ENCODE measurements at regions not wholly inside any gene's neighbourhood (a gene's known extent, or its start where the extent isn't known, plus 50 kb on each side); places are given as distances from the start of the nearest gene placed in this dataset.

DNA sequence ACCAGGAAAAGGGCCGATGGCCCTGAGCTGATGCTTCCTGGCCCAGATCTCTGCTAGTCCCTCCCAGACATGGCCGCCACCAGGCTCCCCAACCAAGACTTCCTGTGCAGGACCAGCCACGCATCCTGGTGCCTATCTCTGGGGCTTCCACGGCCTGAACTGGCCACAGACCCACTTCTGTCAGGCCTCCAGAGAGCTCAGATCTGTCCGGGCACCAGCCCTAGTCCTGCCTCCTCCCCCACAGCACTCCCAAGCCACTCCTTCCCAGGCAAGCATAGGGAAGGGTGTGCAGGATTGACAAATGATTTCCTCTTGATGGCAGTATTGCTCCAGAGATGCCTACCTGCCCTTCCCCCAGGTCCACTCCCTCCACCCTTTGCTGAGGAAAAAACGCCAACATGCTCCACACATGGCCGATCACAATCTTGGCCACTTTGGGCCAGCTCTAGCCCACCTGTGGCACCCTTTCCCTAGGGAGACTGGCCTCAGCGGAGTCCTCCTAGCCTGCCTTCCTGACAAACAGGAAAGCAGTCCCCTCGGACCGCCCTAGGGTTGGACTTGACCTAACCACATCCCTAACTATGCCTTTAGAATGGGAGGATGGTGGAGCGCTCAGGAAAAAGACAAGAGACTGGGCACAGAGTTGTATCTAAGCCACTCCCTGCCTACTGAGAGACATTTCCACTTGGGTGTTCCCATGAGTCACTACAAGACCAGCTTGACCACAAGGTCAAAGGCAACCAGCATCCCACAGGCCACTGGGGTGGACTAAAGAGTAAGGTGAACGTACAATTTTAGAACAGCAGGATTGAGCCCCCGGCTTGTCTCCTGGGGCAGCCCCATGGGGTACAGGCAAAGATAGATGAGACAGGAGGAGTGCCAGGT, 277.5 kb upstream of the AGTR2 start:
- TF ChIP-seq, protein P1, sequence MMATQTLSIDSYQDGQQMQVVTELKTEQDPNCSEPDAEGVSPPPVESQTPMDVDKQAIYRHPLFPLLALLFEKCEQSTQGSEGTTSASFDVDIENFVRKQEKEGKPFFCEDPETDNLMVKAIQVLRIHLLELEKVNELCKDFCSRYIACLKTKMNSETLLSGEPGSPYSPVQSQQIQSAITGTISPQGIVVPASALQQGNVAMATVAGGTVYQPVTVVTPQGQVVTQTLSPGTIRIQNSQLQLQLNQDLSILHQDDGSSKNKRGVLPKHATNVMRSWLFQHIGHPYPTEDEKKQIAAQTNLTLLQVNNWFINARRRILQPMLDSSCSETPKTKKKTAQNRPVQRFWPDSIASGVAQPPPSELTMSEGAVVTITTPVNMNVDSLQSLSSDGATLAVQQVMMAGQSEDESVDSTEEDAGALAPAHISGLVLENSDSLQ (IDR thresholded peaks at IDR 0.05) = no peak
- TF ChIP-seq BHLHE40 (IDR thresholded peaks at IDR 0.05; ENCODE audit: borderline replicate concordance) (no peak), FOXA1 (IDR thresholded peaks at IDR 0.05) (no peak), NFRKB (IDR thresholded peaks at IDR 0.05) (no peak), ARNT (IDR thresholded peaks at IDR 0.05) (0 out of 2 replicates have a peak, but pooled peaks have one; percentile 10), FOXM1 (IDR thresholded peaks at IDR 0.05; ENCODE audit: borderline replicate concordance) (no peak), SP1 (IDR thresholded peaks at IDR 0.05) (no peak)
